Gastroesophageal sphincter (tissue), 3 donors: ENCODE measurements at regions not wholly inside any gene's neighbourhood (a gene's known extent, or its start where the extent isn't known, plus 50 kb on each side); places are given as distances from the start of the nearest gene placed in this dataset.

Source experiments
- EP300 ChIP-seq: sonication (generic); formaldehyde crosslinking; IDR thresholded peaks from one replicate; pipeline ENCODE4 v1.6.1; 2017; ENCODE audit warnings: antibody characterized with exemption, mild to moderate bottlenecking
- POLR2A ChIP-seq, 2 donors: fragments of 450-650 bp; IDR thresholded peaks; one replicate each; pipeline ENCODE4 v1.6.1; 2017; ENCODE audit warnings: antibody characterized with exemption in 2 of 2, mild to moderate bottlenecking in 2 of 2, moderate library complexity in 1 of 2
- POLR2AphosphoS5 ChIP-seq: sonication (generic); formaldehyde crosslinking; IDR thresholded peaks from one replicate; pipeline ENCODE4 v1.6.1; 2017; ENCODE audit warnings: antibody characterized with exemption
- TF ChIP-seq, protein P1 (sequence below), 4 experiments: fragments of 200-600 bp in 2 of 4; fragments of 450-650 bp in 2 of 4; sonication (generic) in 1 of 4; IDR thresholded peaks; one replicate each; pipeline ENCODE4 v1.5.1; 2017 to 2019; ENCODE audit warnings: antibody characterized with exemption in 4 of 4, mild to moderate bottlenecking in 2 of 4, moderate library complexity in 2 of 4

DNA sequence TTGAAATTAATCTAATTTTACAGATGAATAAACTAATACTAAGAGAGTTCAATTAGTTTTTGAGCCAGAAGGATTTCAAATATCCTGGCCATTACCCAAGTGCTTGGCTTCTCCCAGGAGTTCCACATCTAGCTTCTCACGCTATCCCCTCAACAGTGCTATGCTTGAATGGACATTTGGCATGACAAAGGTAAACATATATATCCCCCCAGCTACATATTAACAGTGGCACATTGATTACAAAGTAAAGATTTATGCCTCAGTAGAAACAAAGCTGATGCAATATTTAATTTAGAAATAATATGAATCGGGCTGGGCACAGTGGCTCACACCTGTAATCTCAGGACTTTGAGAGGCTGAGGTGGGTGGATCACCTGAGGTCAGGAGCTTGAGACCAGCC, 434.6 kb upstream of the PRMT6 start:
- no peak for TF ChIP-seq EP300
- TF ChIP-seq, protein P1, sequence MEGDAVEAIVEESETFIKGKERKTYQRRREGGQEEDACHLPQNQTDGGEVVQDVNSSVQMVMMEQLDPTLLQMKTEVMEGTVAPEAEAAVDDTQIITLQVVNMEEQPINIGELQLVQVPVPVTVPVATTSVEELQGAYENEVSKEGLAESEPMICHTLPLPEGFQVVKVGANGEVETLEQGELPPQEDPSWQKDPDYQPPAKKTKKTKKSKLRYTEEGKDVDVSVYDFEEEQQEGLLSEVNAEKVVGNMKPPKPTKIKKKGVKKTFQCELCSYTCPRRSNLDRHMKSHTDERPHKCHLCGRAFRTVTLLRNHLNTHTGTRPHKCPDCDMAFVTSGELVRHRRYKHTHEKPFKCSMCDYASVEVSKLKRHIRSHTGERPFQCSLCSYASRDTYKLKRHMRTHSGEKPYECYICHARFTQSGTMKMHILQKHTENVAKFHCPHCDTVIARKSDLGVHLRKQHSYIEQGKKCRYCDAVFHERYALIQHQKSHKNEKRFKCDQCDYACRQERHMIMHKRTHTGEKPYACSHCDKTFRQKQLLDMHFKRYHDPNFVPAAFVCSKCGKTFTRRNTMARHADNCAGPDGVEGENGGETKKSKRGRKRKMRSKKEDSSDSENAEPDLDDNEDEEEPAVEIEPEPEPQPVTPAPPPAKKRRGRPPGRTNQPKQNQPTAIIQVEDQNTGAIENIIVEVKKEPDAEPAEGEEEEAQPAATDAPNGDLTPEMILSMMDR (IDR thresholded peaks at IDR 0.05) = no peak
- TF ChIP-seq POLR2A (IDR thresholded peaks at IDR 0.05) = no peak
- TF ChIP-seq POLR2AphosphoS5 = no peak
